CD4-positive, alpha-beta T cell (primary cell): ENCODE measurements at regions not wholly inside any gene's neighbourhood (a gene's known extent, or its start where the extent isn't known, plus 50 kb on each side); places are given as distances from the start of the nearest gene placed in this dataset.

ENCODE experiments used
- ATAC-seq: fragments of 200-7000 bp; cut with Tn5 transposase; one replicate; pipeline ENCODE4 v1.10.0; 2022; ENCODE audit warnings: mild to moderate bottlenecking; ENCODE audit not compliant: poor library complexity
- CTCF ChIA-PET: fragments of 350-600 bp; sonication (Branson Sonifier 250); formaldehyde crosslinking; loops from one replicate; lab custom pipeline; 2021; ENCODE audit warnings: antibody characterized with exemption, inconsistent platforms; lab: Charles Lee
- POLR2A ChIA-PET: fragments of 350-600 bp; sonication (Branson Sonifier 250); formaldehyde crosslinking; loops from one replicate; lab custom pipeline; 2021; ENCODE audit warnings: antibody characterized with exemption, inconsistent platforms; lab: Charles Lee
- DNase-seq, 14 experiments: peaks; one replicate each; pipeline ENCODE4 v3.0.0-alpha.2; 2013 to 2020; ENCODE audit warnings: mixed read lengths in 2 of 14
- H3K27ac ChIP-seq, 2 donors: one replicate each; pipeline versions ENCODE4 v1.5.1 to v1.7.0; 2013; ENCODE audit warnings: low read length in 2 of 2, low read depth in 1 of 2, mild to moderate bottlenecking in 1 of 2
- H3K27me3 ChIP-seq, 2 experiments: 1 replicate in 1 of 2; 2 replicates in 1 of 2; pipeline versions ENCODE4 v1.6.1 to v1.7.0; 2013; ENCODE audit warnings: low read length in 2 of 2, control low read depth in 1 of 2, mild to moderate bottlenecking in 1 of 2, moderate library complexity in 1 of 2; ENCODE audit not compliant: insufficient read depth in 2 of 2, control insufficient read depth in 1 of 2
- H3K36me3 ChIP-seq: one replicate; pipeline ENCODE4 v1.6.1; 2013; ENCODE audit warnings: low read length, control low read depth; ENCODE audit not compliant: insufficient read depth
- H3K4me1 ChIP-seq: one replicate; pipeline ENCODE4 v1.6.1; 2013; ENCODE audit warnings: low read length, control low read depth; ENCODE audit not compliant: insufficient read depth
- H3K4me3 ChIP-seq: one replicate; pipeline ENCODE4 v1.5.1; 2013; ENCODE audit warnings: mild to moderate bottlenecking, low read length, moderate library complexity
- H3K9me3 ChIP-seq, 2 experiments: 1 replicate in 1 of 2; 2 replicates in 1 of 2; pipeline versions ENCODE4 v1.6.1 to v1.7.0; 2013; ENCODE audit warnings: low read length in 2 of 2, mild to moderate bottlenecking in 2 of 2, control low read depth in 1 of 2, moderate library complexity in 1 of 2; ENCODE audit not compliant: control insufficient read depth in 1 of 2, insufficient read depth in 1 of 2
- H3K27ac Mint-ChIP-seq: one replicate; pipeline ENCODE4 v1.8.0; 2020; ENCODE audit warnings: mixed read lengths
- H3K27me3 Mint-ChIP-seq: one replicate; pipeline ENCODE4 v1.8.0; 2021; ENCODE audit warnings: mixed read lengths
- H3K36me3 Mint-ChIP-seq: one replicate; pipeline ENCODE4 v1.8.0; 2021; ENCODE audit warnings: low read depth, mixed read lengths
- H3K4me1 Mint-ChIP-seq: one replicate; pipeline ENCODE4 v1.8.0; 2021; ENCODE audit warnings: low read depth, mixed read lengths
- H3K4me3 Mint-ChIP-seq: one replicate; pipeline ENCODE4 v1.8.0; 2020; ENCODE audit warnings: mild to moderate bottlenecking, mixed read lengths
- H3K9me3 Mint-ChIP-seq: one replicate; pipeline ENCODE4 v1.8.0; 2020; ENCODE audit warnings: mixed read lengths
- CTCF ChIP-seq: fragments of 200-600 bp; IDR thresholded peaks from one replicate; pipeline ENCODE4 v1.8.0; 2022; ENCODE audit warnings: antibody characterized with exemption, mild to moderate bottlenecking
- intact Hi-C, 2 experiments: fragments of 100-400 bp; cut with DNase I in 1 of 2; cut with micrococcal nuclease in 1 of 2; formaldehyde crosslinking; loops; one replicate each; pipeline versions ENCODE4 v1.15.1 to v1.9.0; 2023 to 2025; cut with DNase I, micrococcal nuclease

GRCh38 chr9:7325995-7326394 lies 473.6 kb downstream of the DMAC1 start:
- TF ChIP-seq CTCF: no peak
- Histone ChIP-seq H3K27me3 (no peaks in the 10 kb centered on the region), H3K36me3 (no peaks in the 10 kb centered on the region), H3K9me3 (no peaks in the 10 kb centered on the region), H3K4me1 (no peaks in the 10 kb centered on the region), H3K4me3 (no peak overlapping the region), H3K27ac (no peak overlapping the region)
- H3K27ac Mint-ChIP-seq: no peak overlapping the region
- ChIA-PET CTCF (no interaction called here), POLR2A (no interaction called here)
- H3K27me3 Mint-ChIP-seq: no peaks in the 10 kb centered on the region
- H3K4me1 Mint-ChIP-seq: no peaks in the 10 kb centered on the region
- ATAC-seq (no peak), DNase-seq (no peak)
- no peaks in the 10 kb centered on the region for H3K9me3 Mint-ChIP-seq
- intact Hi-C loops: no loop called here
- H3K4me3 Mint-ChIP-seq: no peak overlapping the region
- no peaks in the 10 kb centered on the region for H3K36me3 Mint-ChIP-seq

GRCh38 chr9:7324152-7324598 lies 475.4 kb downstream of the DMAC1 start:
- no peaks in the 10 kb centered on the region for H3K4me1 ChIP-seq
- intact Hi-C loops: no loop called here
- Mint-ChIP-seq H3K4me1 (no peaks in the 10 kb centered on the region), H3K9me3 (no peaks in the 10 kb centered on the region), H3K4me3 (no peak overlapping the region), H3K27ac (no peak overlapping the region), H3K27me3 (no peaks in the 10 kb centered on the region), H3K36me3 (no peaks in the 10 kb centered on the region)
- H3K4me3 ChIP-seq: no peak overlapping the region
- TF ChIP-seq CTCF: no peak
- ATAC-seq: no peak
- no peaks in the 10 kb centered on the region for H3K9me3 ChIP-seq
- DNase-seq: no peak
- H3K27me3 ChIP-seq: no peaks in the 10 kb centered on the region
- H3K27ac ChIP-seq: no peak overlapping the region
- ChIA-PET POLR2A (no interaction called here), CTCF (no interaction called here)
- H3K36me3 ChIP-seq: no peaks in the 10 kb centered on the region

DNA sequence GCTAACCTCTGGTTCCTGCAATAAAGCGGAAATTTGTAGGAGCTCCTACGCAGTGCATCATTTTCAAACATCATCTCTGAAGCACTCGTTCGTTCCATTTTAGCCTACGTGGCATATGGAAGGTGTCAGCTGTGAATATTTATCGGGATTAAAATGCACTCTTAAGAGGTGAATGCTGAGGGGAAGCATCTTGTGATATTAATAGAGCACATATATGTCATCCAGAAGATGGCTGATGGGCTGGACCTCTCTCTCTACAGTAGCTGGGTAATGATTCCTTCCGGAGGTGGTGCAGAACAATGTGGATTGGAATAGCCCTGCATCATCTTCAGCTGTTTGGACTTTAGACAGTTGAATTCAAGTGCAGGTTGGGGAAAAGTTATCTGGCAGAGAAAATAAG lies 478.7 kb downstream of the DMAC1 start:
- no peaks in the 10 kb centered on the region for H3K9me3 Mint-ChIP-seq
- Histone ChIP-seq H3K4me1 (no peaks in the 10 kb centered on the region), H3K9me3 (no peaks in the 10 kb centered on the region), H3K27ac (no peak overlapping the region), H3K36me3 (no peaks in the 10 kb centered on the region), H3K27me3 (peaks cover 0 to 4% of the 10 kb centered on the region in 2 experiments), H3K4me3 (no peak overlapping the region)
- CTCF ChIA-PET: no interaction called here
- POLR2A ChIA-PET: no interaction called here
- DNase-seq (no peak), ATAC-seq (no peak)
- no peak overlapping the region for H3K4me3 Mint-ChIP-seq
- H3K4me1 Mint-ChIP-seq: no peaks in the 10 kb centered on the region
- no peaks in the 10 kb centered on the region for H3K36me3 Mint-ChIP-seq
- intact Hi-C loops: no loop called here
- H3K27ac Mint-ChIP-seq: no peak overlapping the region
- H3K27me3 Mint-ChIP-seq: peaks cover 15% of the 10 kb centered on the region
- TF ChIP-seq CTCF: no peak
